Thyroid gland (tissue), 4 donors: ENCODE measurements at regions not wholly inside any gene's neighbourhood (a gene's known extent, or its start where the extent isn't known, plus 50 kb on each side); places are given as distances from the start of the nearest gene placed in this dataset.

Source experiments
- CTCF ChIP-seq, 6 experiments: fragments of 200-600 bp in 3 of 6; fragments of 450-650 bp in 3 of 6; sonication (generic) in 3 of 6; IDR thresholded peaks; one replicate each; pipeline ENCODE4 v1.5.1; 2016 to 2019; ENCODE audit warnings: antibody characterized with exemption in 6 of 6, mild to moderate bottlenecking in 2 of 6, inconsistent platforms in 1 of 6, moderate library complexity in 1 of 6
- POLR2A ChIP-seq, 2 donors: fragments of 450-650 bp; IDR thresholded peaks; one replicate each; pipeline ENCODE4 v1.6.1; 2017; ENCODE audit warnings: antibody characterized with exemption in 2 of 2, mild to moderate bottlenecking in 2 of 2, moderate library complexity in 1 of 2

- TF ChIP-seq CTCF (IDR thresholded peaks at IDR 0.05) (no peak), POLR2A (IDR thresholded peaks at IDR 0.05) (no peak)
Measured at GRCh38 chr4:124483048-124483906, 229.3 kb downstream of the ANKRD50 start.
